ENCODE measurements at regions not wholly inside any gene's neighbourhood (a gene's known extent, or its start where the extent isn't known, plus 50 kb on each side); places are given as distances from the start of the nearest gene placed in this dataset.
"Not testable (repeated sequence)": the region's sequence is repeated elsewhere in the genome, so short reads cannot be mapped to it uniquely, and the experiment has no call there.

DNA sequence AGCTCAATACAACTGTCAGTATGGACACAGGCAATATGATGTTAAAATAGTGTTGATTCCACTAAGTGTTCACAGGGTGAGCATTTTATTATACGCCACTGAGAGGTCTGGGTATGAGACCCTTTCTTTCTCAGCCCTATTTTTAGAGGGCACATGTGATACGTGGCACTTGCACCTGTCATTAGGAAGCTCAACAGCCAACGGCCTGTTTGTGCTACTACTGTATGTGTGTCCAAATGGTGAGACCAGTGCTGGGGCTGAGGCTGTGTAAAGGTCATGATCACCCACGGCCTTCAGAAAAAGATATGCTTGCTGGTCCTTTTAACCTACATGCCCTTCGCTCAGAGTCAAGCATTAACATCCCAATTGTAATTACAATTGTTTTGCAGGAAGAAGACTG is 176.2 kb downstream of the DUSP10 start:
- Histone ChIP-seq H3K4me1 (ENCODE audit: control insufficient read depth, insufficient read depth, low read length) (peaks cover 2% of the 10 kb centered on the region), H3K36me3 (ENCODE audit: control insufficient read depth, insufficient read depth, low read length) (no peaks in the 10 kb centered on the region), H3K4me3 (ENCODE audit: low read length) (no peak overlapping the region), H3K27me3 (ENCODE audit: control insufficient read depth, insufficient read depth, low read length) (no peaks in the 10 kb centered on the region), H3K9me3 (replicated peaks; ENCODE audit: control insufficient read depth, low read depth, low read length) (no peaks in the 10 kb centered on the region), H3K27ac (ENCODE audit: low read length) (peak overlapping the region; percentile 80)
- WGBS (ENCODE audit: insufficient coverage) = 72% methylated on average over 2 of the region's 5 CpGs
- peak; percentile 78 for DNase-seq

GRCh38 chr1:221567859-221568507 is 173.9 kb downstream of the DUSP10 start:
- H3K4me1 ChIP-seq (ENCODE audit: control insufficient read depth, insufficient read depth, low read length) = peaks cover 2% of the 10 kb centered on the region
- no peak overlapping the region for H3K27ac ChIP-seq (ENCODE audit: low read length)
- DNase-seq = no peak
- H3K4me3 ChIP-seq (ENCODE audit: low read length) = no peak overlapping the region
- no peaks in the 10 kb centered on the region for H3K9me3 ChIP-seq (replicated peaks; ENCODE audit: control insufficient read depth, low read depth, low read length)
- no CpG with 5 or more reads among the region's 3 CpGs for WGBS (ENCODE audit: insufficient coverage)
- no peaks in the 10 kb centered on the region for H3K27me3 ChIP-seq (ENCODE audit: control insufficient read depth, insufficient read depth, low read length)
- no peaks in the 10 kb centered on the region for H3K36me3 ChIP-seq (ENCODE audit: control insufficient read depth, insufficient read depth, low read length)

GRCh38 chr1:221573756-221574155 is 168.1 kb downstream of the DUSP10 start:
- Histone ChIP-seq H3K9me3 (replicated peaks; ENCODE audit: control insufficient read depth, low read depth, low read length) (no peaks in the 10 kb centered on the region), H3K27ac (ENCODE audit: low read length) (no peak overlapping the region), H3K36me3 (ENCODE audit: control insufficient read depth, insufficient read depth, low read length) (no peaks in the 10 kb centered on the region), H3K4me1 (ENCODE audit: control insufficient read depth, insufficient read depth, low read length) (peaks cover 3% of the 10 kb centered on the region), H3K27me3 (ENCODE audit: control insufficient read depth, insufficient read depth, low read length) (no peaks in the 10 kb centered on the region), H3K4me3 (ENCODE audit: low read length) (no peak overlapping the region)
- DNase-seq = peak; percentile 66
- WGBS (ENCODE audit: insufficient coverage) = 50% methylated on average over 1 of the region's 5 CpGs

- no peak overlapping the region for H3K4me3 ChIP-seq (ENCODE audit: low read length)
- peaks cover 3% of the 10 kb centered on the region for H3K4me1 ChIP-seq (ENCODE audit: control insufficient read depth, insufficient read depth, low read length)
- no peaks in the 10 kb centered on the region for H3K36me3 ChIP-seq (ENCODE audit: control insufficient read depth, insufficient read depth, low read length)
- H3K9me3 ChIP-seq (replicated peaks; ENCODE audit: control insufficient read depth, low read depth, low read length) = no peaks in the 10 kb centered on the region
- H3K27ac ChIP-seq (ENCODE audit: low read length) = no peak overlapping the region
- H3K27me3 ChIP-seq (ENCODE audit: control insufficient read depth, insufficient read depth, low read length) = no peaks in the 10 kb centered on the region
- DNase-seq = no peak
- WGBS (ENCODE audit: insufficient coverage) = no CpG with 5 or more reads among the region's 2 CpGs
Measured at GRCh38 chr1:221574529-221574928, 167.4 kb downstream of the DUSP10 start.

- peaks cover 3% of the 10 kb centered on the region for H3K4me1 ChIP-seq (ENCODE audit: control insufficient read depth, insufficient read depth, low read length)
- no peaks in the 10 kb centered on the region for H3K27me3 ChIP-seq (ENCODE audit: control insufficient read depth, insufficient read depth, low read length)
- no peaks in the 10 kb centered on the region for H3K9me3 ChIP-seq (replicated peaks; ENCODE audit: control insufficient read depth, low read depth, low read length)
- no peak overlapping the region for H3K27ac ChIP-seq (ENCODE audit: low read length)
- no peaks in the 10 kb centered on the region for H3K36me3 ChIP-seq (ENCODE audit: control insufficient read depth, insufficient read depth, low read length)
- peak; percentile 51 for DNase-seq
- H3K4me3 ChIP-seq (ENCODE audit: low read length) = no peak overlapping the region
- WGBS (ENCODE audit: insufficient coverage) = 59% methylated on average over 3 of the region's 7 CpGs
Measured at GRCh38 chr1:221575605-221576004, 166.3 kb downstream of the DUSP10 start.

- H3K9me3 ChIP-seq (replicated peaks; ENCODE audit: control insufficient read depth, low read depth, low read length) = no peaks in the 10 kb centered on the region
- H3K36me3 ChIP-seq (ENCODE audit: control insufficient read depth, insufficient read depth, low read length) = no peaks in the 10 kb centered on the region
- H3K27me3 ChIP-seq (ENCODE audit: control insufficient read depth, insufficient read depth, low read length) = no peaks in the 10 kb centered on the region
- WGBS (ENCODE audit: insufficient coverage) = 80% methylated on average over 1 of the region's 3 CpGs
- peaks cover 3% of the 10 kb centered on the region for H3K4me1 ChIP-seq (ENCODE audit: control insufficient read depth, insufficient read depth, low read length)
- no peak overlapping the region for H3K27ac ChIP-seq (ENCODE audit: low read length)
- H3K4me3 ChIP-seq (ENCODE audit: low read length) = no peak overlapping the region
- no peak for DNase-seq
Measured at GRCh38 chr1:221576268-221576667, 165.6 kb downstream of the DUSP10 start.

DNA sequence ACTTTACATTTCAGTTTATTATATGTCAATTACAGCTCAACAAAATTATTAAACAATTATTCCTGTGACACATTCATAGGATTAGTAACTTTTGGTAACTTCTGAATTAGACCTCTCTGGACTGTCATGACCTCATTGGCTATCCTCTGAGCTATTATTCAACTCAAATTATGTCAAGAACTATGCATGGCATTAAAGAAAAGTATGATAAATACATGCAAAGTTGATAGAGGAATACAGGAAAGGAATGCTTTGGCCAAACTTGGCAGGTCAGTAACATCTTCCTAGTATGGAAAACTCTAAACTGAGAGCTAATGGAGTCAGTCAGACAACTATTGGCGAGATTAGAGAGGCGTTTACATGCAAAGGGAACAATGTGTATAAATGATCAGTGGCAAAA is 158.4 kb downstream of the DUSP10 start:
- no peak overlapping the region for H3K4me3 ChIP-seq (ENCODE audit: low read length)
- no peak for DNase-seq
- WGBS (ENCODE audit: insufficient coverage) = 87% methylated on average over 2 of the region's 2 CpGs
- H3K27ac ChIP-seq (ENCODE audit: low read length) = no peak overlapping the region
- H3K36me3 ChIP-seq (ENCODE audit: control insufficient read depth, insufficient read depth, low read length) = no peaks in the 10 kb centered on the region
- no peaks in the 10 kb centered on the region for H3K4me1 ChIP-seq (ENCODE audit: control insufficient read depth, insufficient read depth, low read length)
- no peaks in the 10 kb centered on the region for H3K9me3 ChIP-seq (replicated peaks; ENCODE audit: control insufficient read depth, low read depth, low read length)
- H3K27me3 ChIP-seq (ENCODE audit: control insufficient read depth, insufficient read depth, low read length) = no peaks in the 10 kb centered on the region

GRCh38 chr1:221587013-221587412 is 154.9 kb downstream of the DUSP10 start:
- not testable (repeated sequence) for H3K4me1 ChIP-seq (ENCODE audit: control insufficient read depth, insufficient read depth, low read length); H3K4me3 ChIP-seq (ENCODE audit: low read length); H3K36me3 ChIP-seq (ENCODE audit: control insufficient read depth, insufficient read depth, low read length); H3K27ac ChIP-seq (ENCODE audit: low read length); DNase-seq; H3K27me3 ChIP-seq (ENCODE audit: control insufficient read depth, insufficient read depth, low read length); H3K9me3 ChIP-seq (replicated peaks; ENCODE audit: control insufficient read depth, low read depth, low read length)
- no CpG with 5 or more reads among the region's 1 CpG for WGBS (ENCODE audit: insufficient coverage)

- not testable (repeated sequence) for H3K9me3 ChIP-seq (replicated peaks; ENCODE audit: control insufficient read depth, low read depth, low read length); DNase-seq; H3K4me1 ChIP-seq (ENCODE audit: control insufficient read depth, insufficient read depth, low read length); H3K27me3 ChIP-seq (ENCODE audit: control insufficient read depth, insufficient read depth, low read length); H3K27ac ChIP-seq (ENCODE audit: low read length); H3K4me3 ChIP-seq (ENCODE audit: low read length); H3K36me3 ChIP-seq (ENCODE audit: control insufficient read depth, insufficient read depth, low read length)
Measured at GRCh38 chr1:221591250-221591649, 150.6 kb downstream of the DUSP10 start.

GRCh38 chr1:221594576-221594975 is 147.3 kb downstream of the DUSP10 start:
- Histone ChIP-seq H3K4me3 (ENCODE audit: low read length) (no peak overlapping the region), H3K27me3 (ENCODE audit: control insufficient read depth, insufficient read depth, low read length) (no peaks in the 10 kb centered on the region)

DNA sequence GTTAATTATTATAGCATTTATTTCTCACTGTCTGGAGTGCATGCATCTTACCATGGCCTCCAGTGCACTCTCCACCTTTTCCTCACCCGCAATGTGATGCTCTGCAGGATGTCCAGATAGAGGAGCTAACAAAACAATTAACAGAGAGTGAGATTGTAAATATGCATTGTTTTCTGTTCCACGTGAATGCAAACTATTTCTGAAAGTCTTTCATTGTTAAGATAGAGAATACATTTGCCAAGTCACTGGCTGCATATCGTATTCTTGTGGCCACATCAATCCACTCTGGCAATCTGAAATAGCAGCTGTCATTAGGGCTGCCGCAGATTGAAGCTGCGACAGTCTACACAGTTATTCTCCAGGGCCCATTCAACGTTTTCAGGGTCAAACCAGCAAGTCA is 143.8 kb downstream of the DUSP10 start:
- Histone ChIP-seq H3K4me1 (ENCODE audit: control insufficient read depth, insufficient read depth, low read length) (no peaks in the 10 kb centered on the region), H3K9me3 (replicated peaks; ENCODE audit: control insufficient read depth, low read depth, low read length) (no peaks in the 10 kb centered on the region), H3K27me3 (ENCODE audit: control insufficient read depth, insufficient read depth, low read length) (no peaks in the 10 kb centered on the region), H3K4me3 (ENCODE audit: low read length) (no peak overlapping the region), H3K27ac (ENCODE audit: low read length) (no peak overlapping the region), H3K36me3 (ENCODE audit: control insufficient read depth, insufficient read depth, low read length) (no peaks in the 10 kb centered on the region)
- no peak for DNase-seq
- 91% methylated on average over 3 of the region's 6 CpGs for WGBS (ENCODE audit: insufficient coverage)

More at GRCh38 chr1:221594576-221594975, 147.3 kb downstream of the DUSP10 start:
- WGBS (ENCODE audit: insufficient coverage) = no CpG with 5 or more reads among the region's 2 CpGs
- peak; percentile 88 for DNase-seq
- Histone ChIP-seq H3K36me3 (ENCODE audit: control insufficient read depth, insufficient read depth, low read length) (no peaks in the 10 kb centered on the region), H3K27ac (ENCODE audit: low read length) (no peak overlapping the region), H3K9me3 (replicated peaks; ENCODE audit: control insufficient read depth, low read depth, low read length) (no peaks in the 10 kb centered on the region), H3K4me1 (ENCODE audit: control insufficient read depth, insufficient read depth, low read length) (no peaks in the 10 kb centered on the region)
